GM12892 (cell line): ENCODE measurements at regions not wholly inside any gene's neighbourhood (a gene's known extent, or its start where the extent isn't known, plus 50 kb on each side); places are given as distances from the start of the nearest gene placed in this dataset.

ENCODE experiments used
- DNase-seq: peaks from one replicate; pipeline ENCODE4 v3.0.0; 2011; ENCODE audit not compliant: insufficient read length
- FAIRE-seq: peaks from 2 replicates; lab custom pipeline; 2011; peaks lifted over from hg19 to GRCh38; lab: Jason Lieb, UNC
- POLR2A ChIP-seq: IDR thresholded peaks from 2 replicates; pipeline ENCODE4 v1.6.1; 2011; ENCODE audit warnings: low read depth, low read length, control low read depth
- POLR2AphosphoS5 ChIP-seq: IDR thresholded peaks from 2 replicates; pipeline ENCODE4 v1.6.1; 2011; ENCODE audit warnings: low read depth, low read length, control low read depth
- TAF1 ChIP-seq: IDR thresholded peaks from 2 replicates; pipeline ENCODE4 v1.6.1; 2011; ENCODE audit warnings: low read depth, mild to moderate bottlenecking, control low read depth, low read length, borderline replicate concordance

DNA sequence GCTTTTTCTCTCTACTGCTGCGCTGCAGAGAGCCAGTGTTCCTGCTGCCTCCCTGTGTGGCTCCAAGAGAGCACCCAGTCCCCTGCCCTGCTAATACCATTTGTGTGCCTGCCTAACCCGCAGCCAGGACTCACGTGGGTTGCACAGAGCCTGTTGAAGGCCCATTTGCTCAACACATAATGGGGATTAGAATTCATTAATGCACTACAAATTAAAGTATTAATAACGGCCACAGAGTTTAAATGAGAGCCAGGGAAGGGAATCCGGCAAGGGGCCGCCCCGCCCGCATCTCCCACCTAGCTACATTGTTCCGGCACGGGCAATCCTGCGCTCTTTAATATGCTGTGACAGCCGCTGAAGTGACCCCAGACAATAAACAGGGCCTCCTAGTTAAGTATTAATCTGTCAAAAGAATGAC is 211.3 kb downstream of the NXPE2 start:
- FAIRE-seq (no peak), DNase-seq (no peak)
- TF ChIP-seq POLR2A (no peak), TAF1 (no peak), POLR2AphosphoS5 (no peak)

DNA sequence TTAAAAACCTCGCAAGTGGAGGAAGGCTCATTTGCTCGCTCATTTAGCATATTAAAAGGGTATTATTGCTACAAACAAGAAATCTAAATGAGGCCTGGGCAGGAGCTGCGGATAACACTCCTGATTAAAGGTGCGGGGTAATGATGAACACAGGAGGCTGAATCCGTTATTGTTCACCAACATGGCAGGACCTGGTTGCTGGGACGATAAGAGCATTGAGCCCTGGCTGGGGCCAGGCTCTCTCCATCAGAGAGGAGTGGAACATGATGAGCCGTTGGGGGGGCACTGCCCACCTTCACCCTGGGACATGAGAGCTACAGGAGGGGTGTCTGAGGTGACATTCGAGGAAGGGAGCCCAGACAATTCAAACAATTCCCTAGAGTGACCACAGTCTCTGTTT is 211.7 kb downstream of the NXPE2 start:
- FAIRE-seq (no peak), DNase-seq (no peak)
- no peak for TF ChIP-seq TAF1
- no peak for TF ChIP-seq POLR2A
- TF ChIP-seq POLR2AphosphoS5: no peak

DNA sequence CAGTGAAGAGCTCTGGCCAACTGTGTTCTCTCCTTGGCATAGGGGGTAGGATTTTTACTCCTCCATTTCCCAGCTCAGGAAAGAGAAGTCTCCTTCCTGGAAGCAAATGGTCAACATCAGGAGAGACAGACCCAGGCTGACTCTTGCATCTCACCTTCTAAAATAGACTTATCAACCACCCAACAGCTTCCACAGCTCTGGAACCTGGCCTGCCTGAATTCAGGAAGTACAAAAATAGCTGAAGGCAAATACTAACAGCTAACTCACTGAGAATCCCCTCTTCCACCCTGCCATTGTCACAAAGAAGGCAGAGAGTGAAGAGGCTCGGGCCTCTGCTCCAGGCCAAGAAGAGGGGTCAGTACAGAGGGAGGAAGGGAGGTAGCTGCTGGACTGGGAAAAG is 213.6 kb downstream of the NXPE2 start:
- no peak for FAIRE-seq
- no peak for TF ChIP-seq POLR2AphosphoS5

DNA sequence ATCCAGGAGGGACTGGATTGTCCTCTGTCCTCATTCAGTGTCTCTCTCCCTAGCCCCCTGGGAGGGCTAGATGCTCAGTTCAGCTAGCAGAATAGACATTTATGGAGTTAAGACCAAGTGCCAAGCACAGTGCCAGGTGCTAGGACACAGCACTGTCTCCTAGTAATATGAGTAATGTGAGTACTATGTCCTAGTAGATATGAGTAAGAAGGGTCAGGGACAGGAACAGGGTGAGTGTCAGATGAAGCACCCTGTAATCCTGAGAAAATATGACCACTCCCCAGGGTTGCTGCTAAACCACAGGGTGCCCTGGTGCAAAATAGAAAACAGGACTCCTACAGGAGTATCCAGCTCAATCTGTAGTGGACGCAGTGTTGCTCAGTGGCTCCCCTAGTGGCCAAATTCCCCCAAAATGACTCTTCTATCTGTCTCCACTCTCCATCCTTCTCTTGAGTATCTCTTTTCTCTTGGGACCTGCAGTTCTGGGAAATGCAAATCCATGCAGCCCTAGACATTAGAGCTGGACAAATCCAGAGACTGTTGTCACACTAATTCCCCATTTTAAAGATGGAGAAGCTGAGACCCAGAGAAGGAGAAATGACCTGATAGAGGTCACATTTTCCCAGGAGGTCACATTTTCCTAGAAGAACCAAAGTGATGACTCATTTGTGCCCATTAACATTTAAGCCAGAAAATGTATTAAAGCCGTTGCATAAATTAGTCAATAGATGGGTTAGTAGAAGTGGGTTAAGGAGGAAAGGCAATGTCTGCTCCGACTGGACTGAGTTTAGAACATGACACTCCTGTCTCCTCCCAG is 214.3 kb downstream of the NXPE2 start:
- FAIRE-seq (no peak), DNase-seq (no peak)
- TF ChIP-seq POLR2A: no peak
- no peak for TF ChIP-seq POLR2AphosphoS5
- no peak for TF ChIP-seq TAF1

More for the DNA sequence above, 213.6 kb downstream of the NXPE2 start:
- DNase-seq: no peak

DNA sequence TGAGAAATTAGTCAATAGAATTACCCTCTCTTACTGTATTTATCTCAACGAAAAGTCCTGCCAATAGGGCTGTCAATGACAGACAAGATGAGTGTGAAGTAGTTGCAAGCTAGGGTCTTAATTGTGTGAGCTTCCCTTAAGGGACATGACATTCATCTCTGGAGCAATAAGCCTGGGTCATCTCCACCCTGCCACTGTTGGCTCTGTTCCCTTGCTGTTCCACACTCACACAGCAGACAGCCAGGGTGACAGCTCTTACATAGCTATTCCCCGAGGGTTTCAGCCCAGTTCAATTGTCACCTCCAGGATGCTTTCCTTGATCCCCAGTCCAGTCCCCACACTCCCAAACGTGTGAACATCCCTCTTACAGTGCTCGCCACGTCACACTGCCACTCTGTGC is 215.0 kb downstream of the NXPE2 start:
- FAIRE-seq (no peak), DNase-seq (no peak)
- TF ChIP-seq POLR2A (no peak), POLR2AphosphoS5 (no peak), TAF1 (no peak)

DNA sequence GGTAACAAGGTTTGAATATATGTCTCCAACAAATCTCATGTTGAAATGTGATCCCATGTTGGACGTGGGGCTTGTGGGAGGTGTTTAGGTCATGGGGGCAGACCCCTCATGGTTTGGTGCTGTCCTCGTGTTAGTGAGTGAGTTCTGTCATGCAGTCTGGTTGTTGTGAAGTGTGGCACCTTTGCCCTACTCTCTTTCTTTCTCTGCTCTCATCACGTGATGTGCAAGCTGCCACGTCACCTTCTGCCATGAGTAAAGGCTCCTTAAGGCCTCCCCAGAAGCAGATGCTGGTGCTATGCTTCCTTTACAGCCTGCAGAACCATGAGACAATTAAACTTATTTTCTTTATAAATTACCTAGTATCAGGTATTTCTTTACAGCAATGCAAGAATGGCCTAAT is 218.3 kb downstream of the NXPE2 start:
- FAIRE-seq (no peak), DNase-seq (no peak)
- TF ChIP-seq POLR2A (no peak), POLR2AphosphoS5 (no peak), TAF1 (no peak)

DNA sequence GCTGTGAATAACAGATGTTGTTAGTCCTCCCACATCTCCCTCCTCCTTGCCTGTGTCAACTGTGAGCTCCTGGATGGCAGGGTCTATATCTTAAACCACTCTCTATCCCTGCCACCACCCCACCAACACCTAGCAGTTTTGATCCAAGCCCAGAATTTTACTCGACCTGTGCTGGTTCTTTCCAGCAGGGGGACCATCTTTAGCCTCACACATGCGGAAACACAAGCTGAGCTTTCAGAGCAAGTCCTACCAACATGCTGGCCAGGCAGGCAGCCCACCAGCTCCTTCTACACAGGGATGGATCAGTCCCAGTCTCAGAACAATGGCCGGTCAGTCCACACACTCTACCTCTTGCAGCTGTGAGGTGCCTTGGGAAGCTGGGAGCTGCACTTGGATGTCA is 231.5 kb downstream of the NXPE2 start:
- no peak for DNase-seq
- no peak for FAIRE-seq
- TF ChIP-seq POLR2A: no peak

DNA sequence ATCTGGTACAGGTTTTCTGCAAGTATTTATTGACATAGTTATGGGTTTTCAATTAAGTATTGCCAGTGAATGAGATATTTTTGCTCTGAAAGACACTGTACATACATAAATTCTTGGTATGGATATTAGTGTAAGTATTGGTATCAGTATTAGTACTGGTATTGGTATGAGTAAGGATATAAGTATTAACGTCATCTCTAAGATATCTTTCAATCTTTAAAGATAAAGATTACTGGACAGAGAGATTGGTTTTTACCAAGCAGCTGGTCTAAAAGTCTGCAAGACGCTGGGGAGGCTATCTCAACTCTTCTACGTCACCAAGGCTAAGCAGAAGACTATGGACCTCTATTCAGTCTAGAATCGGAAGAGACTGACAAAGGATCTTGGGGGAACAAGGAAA is 234.5 kb downstream of the NXPE2 start:
- TF ChIP-seq POLR2AphosphoS5: no peak
- TF ChIP-seq POLR2A: no peak
- TF ChIP-seq TAF1: no peak
- DNase-seq: no peak
- FAIRE-seq: no peak

DNA sequence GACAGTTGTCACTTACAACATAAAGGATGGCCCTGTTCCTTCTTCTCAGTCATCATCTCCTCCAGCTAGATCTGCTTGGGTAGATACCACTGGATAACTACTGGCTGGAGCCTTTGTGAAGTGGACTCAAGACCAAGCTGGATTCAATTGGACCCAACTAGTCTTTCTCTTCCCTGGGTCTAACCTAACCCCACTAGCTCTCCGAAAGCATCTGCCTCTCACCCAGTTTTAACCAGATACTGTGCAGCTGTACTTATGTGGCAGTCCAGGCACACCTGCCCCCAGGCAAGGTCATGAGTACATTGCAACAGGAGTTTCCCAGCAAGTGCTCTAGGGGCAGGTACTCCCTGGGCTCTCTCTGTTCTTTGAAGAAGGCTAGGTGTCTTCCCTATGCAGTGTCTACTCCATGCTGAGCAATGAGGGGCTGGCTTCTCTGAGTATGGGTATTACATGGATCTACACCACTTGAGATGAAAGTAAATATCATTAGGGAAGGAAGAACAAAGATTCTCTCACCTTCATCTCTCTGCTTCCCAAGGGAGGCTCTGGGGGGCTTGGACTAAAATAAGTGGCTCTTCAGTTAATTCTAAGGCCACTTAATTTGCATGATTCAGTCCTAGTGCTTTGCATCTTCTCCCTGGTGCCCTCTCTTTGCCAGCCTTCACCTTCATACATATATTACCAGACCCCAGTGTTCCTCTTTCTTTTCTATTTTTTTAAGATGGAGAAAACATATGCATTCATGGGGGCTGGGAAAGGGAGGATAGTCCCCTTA is 236.1 kb downstream of the NXPE2 start:
- DNase-seq: no peak
- no peak for FAIRE-seq
- TF ChIP-seq TAF1: no peak
- TF ChIP-seq POLR2AphosphoS5: no peak
- no peak for TF ChIP-seq POLR2A

DNA sequence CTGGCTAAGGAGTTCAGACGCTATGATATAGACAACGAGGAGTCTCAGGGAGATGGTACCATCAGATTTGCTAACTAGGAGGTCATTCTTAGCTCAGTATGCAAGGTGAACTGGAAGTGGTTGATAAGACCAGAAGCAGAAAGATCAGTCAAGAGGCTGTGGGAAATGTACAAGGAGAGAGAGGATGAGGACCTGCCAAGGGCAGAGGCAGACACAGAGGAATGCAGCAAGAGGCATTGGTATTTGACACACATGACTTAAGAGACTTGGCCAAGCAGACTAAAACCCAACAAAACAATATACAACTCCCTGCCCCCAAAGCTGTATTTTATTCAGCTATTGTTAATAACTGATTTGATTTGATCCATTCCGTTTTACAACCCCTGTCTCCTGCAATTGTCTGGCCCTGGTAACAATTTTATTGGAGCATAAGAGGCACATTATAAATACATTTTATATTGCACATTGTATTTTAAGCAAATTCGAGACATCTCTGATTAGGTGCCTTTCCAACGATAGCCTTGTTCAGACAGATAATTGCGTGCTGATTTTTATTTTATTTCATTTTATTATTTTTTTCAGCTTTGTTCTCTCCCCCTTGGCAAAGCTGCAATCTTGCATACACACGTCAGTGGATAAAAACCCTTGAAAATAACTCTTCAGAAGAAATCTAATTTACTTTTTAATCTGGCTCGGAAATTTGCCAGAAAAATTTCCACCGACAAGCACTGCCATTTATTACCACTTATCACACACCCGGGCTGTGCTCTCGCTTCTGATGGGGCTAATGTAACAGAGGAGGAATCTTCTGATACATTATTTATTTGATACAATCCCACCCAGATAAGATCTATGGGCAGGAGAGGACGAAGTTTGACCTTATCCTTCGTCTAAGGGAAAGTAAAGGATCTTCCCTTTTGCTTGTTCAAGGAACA is 237.8 kb downstream of the NXPE2 start:
- DNase-seq (no peak), FAIRE-seq (no peak)
- TF ChIP-seq POLR2AphosphoS5: no peak
- TF ChIP-seq POLR2A: no peak
- no peak for TF ChIP-seq TAF1

DNA sequence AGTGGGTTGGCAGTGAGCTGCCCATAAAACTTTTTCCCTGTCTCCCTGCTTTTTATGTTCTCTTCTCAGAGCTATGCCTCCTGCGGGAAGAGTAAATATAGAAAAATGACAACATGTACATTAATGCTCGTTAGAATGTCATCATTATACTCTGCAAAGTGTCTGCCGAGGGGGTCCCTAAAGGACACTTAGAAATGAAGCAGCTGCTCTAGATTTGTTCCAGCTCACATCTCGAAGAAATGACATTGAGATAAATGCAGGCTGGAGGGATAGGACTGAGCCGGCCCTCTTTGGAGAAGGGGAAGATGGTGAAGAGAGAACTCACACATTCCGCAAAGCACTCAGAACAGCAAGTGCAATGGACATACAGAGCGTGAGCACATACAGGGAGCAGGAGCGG is 240.0 kb downstream of the NXPE2 start:
- TF ChIP-seq POLR2A (no peak), POLR2AphosphoS5 (no peak), TAF1 (no peak)
- no peak for FAIRE-seq
- no peak for DNase-seq
